ENCODE measurements at regions not wholly inside any gene's neighbourhood (a gene's known extent, or its start where the extent isn't known, plus 50 kb on each side); places are given as distances from the start of the nearest gene placed in this dataset.
"Not testable (repeated sequence)": the region's sequence is repeated elsewhere in the genome, so short reads cannot be mapped to it uniquely, and the experiment has no call there.

- TF ChIP-seq, protein P1, sequence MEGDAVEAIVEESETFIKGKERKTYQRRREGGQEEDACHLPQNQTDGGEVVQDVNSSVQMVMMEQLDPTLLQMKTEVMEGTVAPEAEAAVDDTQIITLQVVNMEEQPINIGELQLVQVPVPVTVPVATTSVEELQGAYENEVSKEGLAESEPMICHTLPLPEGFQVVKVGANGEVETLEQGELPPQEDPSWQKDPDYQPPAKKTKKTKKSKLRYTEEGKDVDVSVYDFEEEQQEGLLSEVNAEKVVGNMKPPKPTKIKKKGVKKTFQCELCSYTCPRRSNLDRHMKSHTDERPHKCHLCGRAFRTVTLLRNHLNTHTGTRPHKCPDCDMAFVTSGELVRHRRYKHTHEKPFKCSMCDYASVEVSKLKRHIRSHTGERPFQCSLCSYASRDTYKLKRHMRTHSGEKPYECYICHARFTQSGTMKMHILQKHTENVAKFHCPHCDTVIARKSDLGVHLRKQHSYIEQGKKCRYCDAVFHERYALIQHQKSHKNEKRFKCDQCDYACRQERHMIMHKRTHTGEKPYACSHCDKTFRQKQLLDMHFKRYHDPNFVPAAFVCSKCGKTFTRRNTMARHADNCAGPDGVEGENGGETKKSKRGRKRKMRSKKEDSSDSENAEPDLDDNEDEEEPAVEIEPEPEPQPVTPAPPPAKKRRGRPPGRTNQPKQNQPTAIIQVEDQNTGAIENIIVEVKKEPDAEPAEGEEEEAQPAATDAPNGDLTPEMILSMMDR (IDR thresholded peaks at IDR 0.05; ENCODE audit: extremely low read depth, missing control alignments) = no peak
- DNase-seq (ENCODE audit: low spot score) = no peak
Measured at GRCh38 chr2:195094330-195094729, 562.7 kb upstream of the SLC39A10 start.

DNA sequence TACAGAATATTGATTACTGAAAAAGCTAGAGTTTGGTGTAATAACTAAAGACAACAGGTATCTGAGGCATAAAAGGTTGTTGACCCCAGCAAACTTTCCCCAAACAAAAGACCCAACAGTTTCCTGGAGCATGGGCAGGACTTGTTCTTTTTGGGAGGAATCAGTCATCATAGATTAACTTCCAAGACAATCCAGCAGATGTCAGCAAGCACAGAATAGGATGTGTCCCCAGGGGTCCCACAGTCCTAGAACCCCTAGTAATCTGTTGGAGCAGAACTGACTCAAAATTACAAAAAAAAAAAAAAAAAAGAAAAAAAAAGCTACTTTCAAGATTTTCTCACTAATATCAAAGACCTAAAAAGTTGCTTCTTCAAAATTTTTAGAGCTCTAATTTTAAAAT is 564.7 kb upstream of the SLC39A10 start:
- no peak for DNase-seq (ENCODE audit: low spot score)
- TF ChIP-seq, protein P1 (IDR thresholded peaks at IDR 0.05; ENCODE audit: extremely low read depth, missing control alignments) = no peak

- DNase-seq (ENCODE audit: low spot score) = not testable (repeated sequence)
Measured at GRCh38 chr2:195072806-195073205, 584.2 kb upstream of the SLC39A10 start.

DNA sequence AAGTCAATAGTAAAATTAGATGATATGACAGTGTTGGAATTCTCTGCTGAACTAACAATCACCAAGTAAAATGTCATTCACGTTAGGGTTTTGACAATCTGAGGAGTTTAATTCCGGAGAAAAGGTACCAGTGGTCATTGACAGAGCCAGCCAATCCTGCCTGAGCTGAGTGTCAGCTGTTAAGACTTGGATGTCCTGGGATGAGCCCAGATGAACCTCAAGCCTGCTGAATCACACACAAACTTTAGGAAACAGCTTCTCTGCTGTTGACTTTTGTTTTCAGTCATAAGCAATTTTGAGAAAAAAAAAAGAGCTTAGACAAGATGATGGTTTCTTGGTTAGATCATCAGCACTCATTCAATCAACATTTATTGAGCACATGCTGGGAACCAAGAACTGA is 600.0 kb upstream of the SLC39A10 start:
- TF ChIP-seq, protein P1 (IDR thresholded peaks at IDR 0.05; ENCODE audit: extremely low read depth, missing control alignments) = no peak
- no peak for DNase-seq (ENCODE audit: low spot score)

DNA sequence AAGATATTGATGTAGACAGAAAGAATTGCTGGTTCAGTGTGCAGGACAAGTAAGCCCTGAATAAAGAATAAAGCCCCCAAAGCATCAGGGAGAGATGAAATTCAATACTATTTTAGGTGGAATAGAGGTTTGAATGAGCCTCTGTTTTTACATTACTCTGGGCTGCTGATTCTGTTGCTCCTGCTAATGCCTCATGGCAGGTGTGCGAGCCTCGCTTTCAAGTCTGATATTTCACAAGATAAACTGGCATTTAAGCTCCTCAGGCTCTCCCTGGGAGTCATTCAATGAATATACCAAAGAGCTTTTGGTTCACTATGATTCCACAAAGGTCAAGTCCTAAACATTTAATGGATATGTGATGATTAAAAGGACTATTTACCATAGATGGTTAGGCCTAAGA is 601.0 kb upstream of the SLC39A10 start:
- TF ChIP-seq, protein P1 (IDR thresholded peaks at IDR 0.05; ENCODE audit: extremely low read depth, missing control alignments) = no peak
- DNase-seq (ENCODE audit: low spot score) = no peak

DNA sequence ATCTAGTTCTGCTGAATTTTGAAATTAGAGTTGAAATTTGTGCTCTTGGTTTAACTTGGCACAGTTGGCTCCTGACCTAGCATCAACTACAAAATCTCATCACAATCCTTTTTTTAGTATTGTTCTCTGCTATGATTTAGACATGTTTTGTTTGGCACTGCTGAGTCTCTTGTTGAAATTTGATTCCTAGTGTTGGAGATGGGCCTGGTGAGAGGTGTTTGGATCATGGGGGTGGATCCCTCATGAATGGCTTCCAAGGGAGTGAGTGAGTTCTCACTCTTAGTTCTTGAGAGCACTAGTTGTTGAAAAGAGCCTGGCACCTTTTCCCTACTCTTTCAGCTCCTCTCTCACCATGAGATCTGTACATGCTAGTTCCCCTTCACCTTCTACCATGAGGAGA is 605.6 kb upstream of the SLC39A10 start:
- TF ChIP-seq, protein P1 (IDR thresholded peaks at IDR 0.05; ENCODE audit: extremely low read depth, missing control alignments) = no peak

GRCh38 chr2:195049372-195050031 is 607.5 kb upstream of the SLC39A10 start:
- TF ChIP-seq, protein P1 (IDR thresholded peaks at IDR 0.05; ENCODE audit: extremely low read depth, missing control alignments) = no peak
- no peak for DNase-seq (ENCODE audit: low spot score)

More for the DNA sequence above, 605.6 kb upstream of the SLC39A10 start:
- DNase-seq (ENCODE audit: low spot score) = no peak

DNA sequence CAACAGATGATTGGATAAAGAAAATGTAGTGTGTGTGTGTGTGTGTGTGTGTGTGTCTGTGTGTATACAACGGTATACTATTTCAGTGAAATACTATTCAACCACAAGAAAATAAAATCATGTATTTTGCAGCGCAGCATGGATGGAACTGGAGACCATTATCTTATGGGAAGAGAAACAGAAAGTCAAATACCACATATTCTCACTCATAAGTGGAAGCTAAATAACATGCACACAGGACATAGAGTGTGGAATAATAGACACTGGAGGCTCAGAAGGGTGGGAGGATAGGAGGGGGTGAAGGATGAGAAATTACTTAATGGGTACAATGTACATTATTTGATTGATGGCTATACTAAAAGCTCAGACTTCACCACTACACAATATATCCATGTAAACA is 609.1 kb upstream of the SLC39A10 start:
- no peak for DNase-seq (ENCODE audit: low spot score)
- TF ChIP-seq, protein P1 (IDR thresholded peaks at IDR 0.05; ENCODE audit: extremely low read depth, missing control alignments) = no peak

All from GM20000 (cell line).